GM12874 (cell line): ENCODE measurements at regions not wholly inside any gene's neighbourhood (a gene's known extent, or its start where the extent isn't known, plus 50 kb on each side); places are given as distances from the start of the nearest gene placed in this dataset.

Experiments used
- TF ChIP-seq, protein P1 (sequence below): IDR thresholded peaks from 2 replicates; pipeline ENCODE4 v1.5.1; 2011; ENCODE audit warnings: low read depth, mild to moderate bottlenecking, control low read depth, low read length, moderate library complexity; ENCODE audit not compliant: insufficient read depth

DNA sequence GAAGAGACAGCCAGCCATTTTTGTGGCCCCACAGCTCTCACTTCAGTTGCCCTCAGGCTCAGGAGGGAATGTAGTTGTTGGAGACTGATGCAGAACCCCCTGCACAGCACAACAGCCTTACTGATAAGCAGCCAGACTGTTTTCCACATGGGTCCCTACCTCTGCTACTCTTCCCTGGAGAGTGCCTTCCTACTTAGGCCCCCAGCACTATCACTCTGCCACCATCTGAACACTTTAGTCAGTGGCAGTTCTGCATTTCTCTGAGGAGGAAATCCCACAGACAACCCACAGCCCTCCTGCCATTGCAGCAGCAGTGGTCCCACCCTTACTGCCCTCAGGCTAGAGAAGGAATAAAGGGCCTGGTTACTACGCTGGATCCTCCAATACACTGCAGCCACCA lies 61.8 kb upstream of the PTPRD start:
- TF ChIP-seq, protein P1, sequence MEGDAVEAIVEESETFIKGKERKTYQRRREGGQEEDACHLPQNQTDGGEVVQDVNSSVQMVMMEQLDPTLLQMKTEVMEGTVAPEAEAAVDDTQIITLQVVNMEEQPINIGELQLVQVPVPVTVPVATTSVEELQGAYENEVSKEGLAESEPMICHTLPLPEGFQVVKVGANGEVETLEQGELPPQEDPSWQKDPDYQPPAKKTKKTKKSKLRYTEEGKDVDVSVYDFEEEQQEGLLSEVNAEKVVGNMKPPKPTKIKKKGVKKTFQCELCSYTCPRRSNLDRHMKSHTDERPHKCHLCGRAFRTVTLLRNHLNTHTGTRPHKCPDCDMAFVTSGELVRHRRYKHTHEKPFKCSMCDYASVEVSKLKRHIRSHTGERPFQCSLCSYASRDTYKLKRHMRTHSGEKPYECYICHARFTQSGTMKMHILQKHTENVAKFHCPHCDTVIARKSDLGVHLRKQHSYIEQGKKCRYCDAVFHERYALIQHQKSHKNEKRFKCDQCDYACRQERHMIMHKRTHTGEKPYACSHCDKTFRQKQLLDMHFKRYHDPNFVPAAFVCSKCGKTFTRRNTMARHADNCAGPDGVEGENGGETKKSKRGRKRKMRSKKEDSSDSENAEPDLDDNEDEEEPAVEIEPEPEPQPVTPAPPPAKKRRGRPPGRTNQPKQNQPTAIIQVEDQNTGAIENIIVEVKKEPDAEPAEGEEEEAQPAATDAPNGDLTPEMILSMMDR, result no peak

DNA sequence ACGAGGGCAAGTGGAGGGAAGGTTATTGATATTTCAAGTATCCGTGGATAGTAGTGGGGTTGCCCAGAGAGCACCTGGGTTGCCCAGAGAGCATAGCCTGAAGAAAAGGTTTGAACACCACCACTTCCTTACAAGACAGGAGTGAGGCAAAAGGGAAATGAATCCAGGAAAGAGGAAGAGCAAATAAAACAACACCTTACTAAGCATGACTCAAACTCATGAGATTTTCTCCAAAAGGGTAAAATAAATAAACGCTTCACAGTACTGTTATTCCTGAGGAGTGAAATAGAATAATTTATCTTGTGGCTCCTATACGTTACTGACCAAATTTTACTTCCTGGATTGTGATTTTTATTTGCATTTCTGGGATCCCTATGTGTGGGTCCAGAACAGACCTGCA lies 65.2 kb upstream of the PTPRD start:
- TF ChIP-seq, protein P1, result no peak

DNA sequence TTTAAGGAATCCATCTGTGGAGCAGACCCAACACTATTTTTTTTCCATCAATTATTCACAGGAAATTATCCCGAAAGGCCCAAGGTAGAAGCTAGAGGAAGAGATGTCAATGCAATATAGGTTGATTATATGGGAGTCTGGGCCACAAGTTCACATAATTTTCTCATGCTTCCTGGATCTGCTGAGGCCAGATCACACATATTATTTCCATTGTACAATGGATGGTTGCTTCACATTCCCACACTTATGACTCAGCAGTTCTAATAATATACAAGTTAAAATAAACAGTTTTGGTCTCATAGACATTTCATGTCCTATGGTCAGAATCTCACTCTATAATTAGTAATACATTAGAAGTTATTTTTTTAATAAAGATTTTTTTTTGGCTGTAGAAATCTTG lies 66.0 kb upstream of the PTPRD start:
- TF ChIP-seq, protein P1, result no peak

DNA sequence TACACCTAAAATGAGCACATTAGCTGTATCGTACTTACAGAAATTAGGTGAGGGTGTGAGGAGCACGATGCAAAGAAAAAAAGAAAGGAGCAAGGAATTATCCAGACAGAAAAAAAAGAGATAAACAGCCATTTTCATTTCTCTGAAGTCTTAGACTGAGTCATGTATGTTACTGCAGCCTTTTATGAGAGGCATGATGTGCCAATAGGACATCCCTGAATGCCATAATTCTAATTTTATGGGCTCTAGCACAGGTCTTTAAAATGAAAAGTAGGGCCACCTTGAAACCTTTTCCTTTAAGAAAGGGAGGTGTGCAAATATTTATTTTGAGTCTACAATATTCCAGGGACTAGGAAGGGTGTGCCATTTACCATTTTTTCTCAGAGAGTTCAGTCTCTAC lies 74.1 kb upstream of the PTPRD start:
- TF ChIP-seq, protein P1, result no peak

DNA sequence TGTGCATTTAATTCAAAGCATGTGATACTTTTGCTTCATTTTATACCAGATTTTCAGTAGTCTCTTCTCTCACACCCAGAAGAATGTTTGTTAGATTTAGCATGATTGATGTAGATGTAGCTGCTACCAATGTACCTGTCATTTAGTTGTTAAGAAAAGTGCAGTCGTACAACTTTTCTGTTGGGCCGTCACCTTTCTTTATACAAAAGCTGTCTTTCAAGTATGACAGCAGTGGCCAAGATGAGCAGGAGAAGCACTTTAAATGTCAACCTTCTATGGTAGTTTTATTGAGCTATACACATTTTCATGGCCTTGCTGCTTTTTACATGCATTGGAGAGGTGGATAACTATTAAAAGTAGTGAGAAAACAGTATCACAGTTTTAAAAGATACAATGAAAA lies 77.7 kb upstream of the PTPRD start:
- TF ChIP-seq, protein P1, result no peak

DNA sequence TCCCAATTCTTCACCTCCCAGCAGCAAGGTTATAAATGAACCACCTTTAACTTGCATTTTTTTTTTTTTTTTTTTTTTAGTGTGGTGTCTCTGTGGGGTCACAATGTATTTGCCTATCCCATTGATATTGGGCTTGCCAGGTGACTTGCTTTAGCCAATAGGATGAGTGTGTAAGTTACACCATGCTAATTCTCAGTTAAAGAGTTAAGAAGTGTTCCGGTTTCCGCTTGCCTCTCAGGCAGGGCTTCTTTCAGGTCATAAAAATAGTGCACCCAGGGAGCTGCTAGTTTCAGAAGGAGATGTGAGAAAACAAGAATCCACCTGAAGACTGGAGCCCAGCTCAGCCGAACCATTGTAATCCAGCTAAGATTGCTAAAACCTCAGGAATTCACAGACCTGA lies 84.2 kb upstream of the PTPRD start:
- TF ChIP-seq, protein P1, result no peak

DNA sequence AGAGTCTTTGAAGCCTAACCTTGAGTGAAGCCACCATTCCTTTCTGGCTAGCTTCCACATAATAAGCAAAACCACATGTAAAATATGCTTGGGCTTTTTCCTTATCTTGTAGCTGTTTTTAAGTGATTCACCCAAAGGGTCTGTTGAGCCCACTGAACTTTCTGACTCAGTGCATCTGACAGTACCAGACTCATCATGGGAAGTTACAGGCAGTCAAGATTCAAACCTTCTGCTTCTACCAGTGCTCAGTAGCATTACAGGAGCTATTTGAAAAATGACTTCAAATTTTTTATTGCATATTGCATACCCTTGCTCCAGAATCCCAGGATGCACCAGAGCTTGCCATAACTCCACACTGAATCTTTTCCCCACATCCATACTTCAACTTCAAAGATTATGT lies 87.5 kb upstream of the PTPRD start:
- TF ChIP-seq, protein P1, result no peak

DNA sequence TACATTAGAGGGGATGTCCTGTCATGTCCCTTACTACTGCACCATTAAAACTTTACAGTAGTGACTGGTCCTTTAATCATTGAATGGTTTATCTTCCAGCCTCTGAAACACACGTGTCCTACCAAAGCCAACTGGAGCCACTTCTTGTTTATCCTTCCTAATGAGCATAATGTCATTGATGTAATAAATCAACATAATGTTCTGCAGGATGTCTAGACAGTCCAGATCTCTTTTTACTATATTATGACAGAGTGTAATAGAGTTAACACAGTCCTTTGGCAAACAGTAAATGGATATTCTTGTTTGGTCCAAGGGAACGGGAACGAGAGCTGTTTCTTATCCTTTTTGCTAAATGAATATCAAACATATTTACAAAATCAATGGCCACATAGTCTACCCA lies 88.1 kb upstream of the PTPRD start:
- TF ChIP-seq, protein P1, result no peak
